ENCODE measurements at regions not wholly inside any gene's neighbourhood (a gene's known extent, or its start where the extent isn't known, plus 50 kb on each side); places are given as distances from the start of the nearest gene placed in this dataset.
"Not testable (repeated sequence)": the region's sequence is repeated elsewhere in the genome, so short reads cannot be mapped to it uniquely, and the experiment has no call there.

- DNase-seq = no peak
These were observed 127.3 kb upstream of the TACR1 start for GRCh38 chr2:75326645-75327044.

- DNase-seq = no peak
These were observed 126.3 kb upstream of the TACR1 start for GRCh38 chr2:75325594-75325993.

DNA sequence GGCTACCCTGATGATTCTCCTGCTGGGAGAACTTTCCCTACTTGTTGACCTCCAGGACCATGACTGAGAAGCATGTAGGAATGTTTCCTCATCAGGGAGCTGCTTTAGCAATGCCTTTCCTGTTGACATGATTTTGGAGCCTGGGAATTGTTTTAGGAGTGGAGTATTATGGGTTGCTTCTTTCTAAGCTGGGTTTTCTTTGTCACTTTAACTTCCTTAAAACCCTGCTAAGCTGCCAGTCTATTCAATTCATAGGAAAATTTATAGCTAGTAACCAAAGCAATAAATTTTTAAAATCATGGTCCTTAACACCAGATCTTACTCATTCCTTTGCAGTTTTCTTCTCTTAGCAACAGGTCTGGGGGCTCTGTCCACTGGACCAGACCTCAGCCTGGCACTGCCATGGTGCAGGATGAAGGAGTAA is 125.6 kb upstream of the TACR1 start:
- no peak for DNase-seq

GRCh38 chr2:75324141-75324540 is 124.8 kb upstream of the TACR1 start:
- DNase-seq = no peak

DNA sequence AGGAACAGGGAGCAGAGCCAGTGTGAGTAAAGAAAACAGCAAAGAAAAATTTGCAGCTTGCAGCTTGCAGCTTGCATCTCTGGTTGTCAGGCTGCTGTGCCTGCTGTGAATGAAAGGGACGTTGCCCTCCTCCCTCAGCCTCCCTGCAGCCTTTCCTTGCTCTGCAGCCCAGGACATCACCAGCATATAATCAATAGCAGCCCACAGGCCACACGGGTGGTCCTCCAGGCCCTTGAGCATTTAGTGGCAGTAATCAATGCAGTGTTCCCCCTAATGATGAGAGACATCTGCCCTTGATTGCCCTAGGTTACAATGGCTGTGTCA is 122.2 kb upstream of the TACR1 start:
- no peak for DNase-seq

GRCh38 chr2:75320898-75321598 is 121.7 kb upstream of the TACR1 start:
- DNase-seq = no peak

DNA sequence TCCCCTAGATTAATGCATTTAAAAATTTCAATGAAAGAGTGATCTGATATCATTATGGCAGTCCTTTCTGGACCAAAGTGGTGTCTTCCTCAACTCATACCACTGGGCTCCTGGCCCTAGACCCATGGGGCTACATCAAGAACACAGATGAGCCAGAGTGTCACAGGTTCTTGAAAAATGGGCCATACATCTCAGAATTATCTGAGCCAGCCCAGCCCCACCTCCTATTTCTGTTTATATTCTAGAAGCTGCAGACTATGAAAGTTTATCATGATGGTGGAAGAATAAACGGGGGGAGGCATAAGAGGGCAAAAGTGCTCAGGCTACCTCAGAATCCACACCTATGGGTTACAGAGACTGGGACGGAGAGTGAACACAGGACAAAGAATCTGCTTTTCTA is 120.6 kb upstream of the TACR1 start:
- no peak for DNase-seq

DNA sequence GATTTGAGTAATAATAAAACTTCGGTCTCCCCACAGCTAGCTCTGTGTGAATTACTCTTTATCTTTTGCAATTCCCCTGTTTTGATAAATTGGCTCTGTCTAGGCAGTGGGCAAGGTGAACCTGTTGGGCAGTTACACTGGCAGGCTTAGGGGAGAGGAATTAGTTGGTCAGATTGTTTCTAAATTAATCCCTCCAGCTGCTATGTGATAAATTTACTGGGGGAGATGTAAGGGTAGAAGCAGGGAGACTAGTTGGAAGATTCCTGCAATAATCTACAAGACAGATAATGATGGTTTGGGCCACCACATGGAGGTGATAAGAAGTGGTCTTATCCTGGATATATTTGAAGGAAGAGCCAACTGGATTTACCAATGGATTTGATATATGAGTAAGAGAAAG is 118.5 kb upstream of the TACR1 start:
- DNase-seq = no peak

GRCh38 chr2:75317316-75317715 is 118.0 kb upstream of the TACR1 start:
- DNase-seq = no peak

DNA sequence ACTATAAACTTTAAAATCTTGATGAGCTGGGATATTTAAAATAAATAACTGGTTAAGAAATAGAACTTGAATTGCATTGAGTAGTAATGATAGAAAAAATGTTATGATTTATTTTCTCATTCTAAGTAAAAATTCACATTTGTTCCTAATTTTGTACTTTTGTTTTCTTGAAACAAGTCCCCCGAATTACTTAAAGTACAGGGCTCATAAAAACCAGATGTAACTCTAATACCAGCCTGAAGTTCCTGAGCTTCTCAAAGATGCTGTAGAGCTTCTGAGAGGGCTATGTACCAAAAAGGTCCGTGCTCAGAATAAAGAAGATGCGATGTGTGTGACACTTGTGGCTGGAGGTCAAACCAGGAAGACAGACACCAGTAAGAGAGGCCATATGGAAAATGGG is 116.1 kb upstream of the TACR1 start:
- no peak for DNase-seq

GRCh38 chr2:75311993-75312392 is 112.7 kb upstream of the TACR1 start:
- DNase-seq = no peak

DNA sequence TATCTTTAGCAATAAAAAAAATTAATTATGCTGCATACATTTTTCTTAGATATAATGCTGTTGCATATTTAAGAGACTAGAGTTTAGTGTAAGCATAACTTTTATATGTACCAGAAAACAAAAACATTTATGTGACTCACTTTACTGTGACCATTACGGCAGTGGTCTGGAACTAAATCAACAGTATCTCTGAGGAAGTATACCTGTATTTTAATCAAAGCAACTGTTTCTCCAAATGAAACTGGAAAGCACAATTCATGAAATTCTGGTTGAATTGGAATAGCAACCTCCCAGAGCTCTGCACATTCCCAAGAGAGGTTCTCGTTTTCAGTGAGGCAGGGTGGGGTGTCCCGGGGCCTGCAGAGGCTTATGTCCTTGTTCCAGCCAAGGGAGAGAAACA is 112.2 kb upstream of the TACR1 start:
- no peak for DNase-seq

GRCh38 chr2:75310876-75311275 is 111.6 kb upstream of the TACR1 start:
- no peak for DNase-seq

GRCh38 chr2:75309596-75310463 is 110.5 kb upstream of the TACR1 start:
- DNase-seq = no peak

- DNase-seq = no peak
These were observed 103.9 kb upstream of the TACR1 start for GRCh38 chr2:75303227-75303626.

- DNase-seq = no peak
These were observed 95.0 kb upstream of the TACR1 start for GRCh38 chr2:75294362-75294761.

DNA sequence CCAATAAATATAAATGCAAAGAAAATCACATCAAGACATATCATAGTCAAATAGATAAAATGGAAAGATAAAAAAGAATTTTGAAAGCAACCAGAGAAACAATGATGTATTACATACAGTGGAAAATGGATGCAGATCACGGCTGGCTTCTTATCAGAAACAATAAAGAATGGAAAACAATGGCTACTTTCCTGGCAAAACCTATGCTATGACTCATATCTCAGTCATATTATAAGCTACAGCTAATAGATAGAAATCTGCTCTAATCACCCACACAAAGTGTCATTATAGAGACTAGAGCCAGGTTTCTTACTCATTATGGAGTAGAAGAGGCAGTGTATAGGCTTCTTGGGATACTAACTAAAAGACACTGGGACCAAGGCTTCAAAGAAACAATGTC is 93.5 kb upstream of the TACR1 start:
- DNase-seq = no peak

DNA sequence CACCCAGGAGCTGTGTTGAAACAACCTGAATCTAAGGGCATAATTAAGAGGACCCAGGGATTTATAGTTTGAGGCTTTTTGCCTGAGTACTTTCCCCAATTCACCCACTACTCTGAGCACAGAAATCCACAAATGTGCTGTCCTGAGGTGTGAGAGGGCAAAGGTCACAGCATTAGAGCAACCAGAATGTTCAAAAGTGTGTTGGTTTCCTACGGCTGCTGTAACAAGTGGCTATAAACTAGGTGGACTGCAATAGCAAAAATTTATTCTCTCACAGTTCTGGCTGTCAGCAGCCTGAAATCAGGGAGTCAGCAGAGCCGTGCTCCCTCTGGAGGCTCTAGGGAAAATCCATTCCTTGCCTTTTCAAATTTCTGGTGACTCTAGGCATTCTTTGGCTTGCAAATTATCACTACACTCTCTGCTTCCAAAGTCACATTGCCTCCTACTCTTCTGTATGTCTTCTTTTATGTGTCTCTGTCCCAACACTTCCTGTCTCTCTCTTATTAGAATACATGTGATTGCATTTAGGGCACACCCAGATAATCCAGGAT is 91.4 kb upstream of the TACR1 start:
- no peak for DNase-seq

DNA sequence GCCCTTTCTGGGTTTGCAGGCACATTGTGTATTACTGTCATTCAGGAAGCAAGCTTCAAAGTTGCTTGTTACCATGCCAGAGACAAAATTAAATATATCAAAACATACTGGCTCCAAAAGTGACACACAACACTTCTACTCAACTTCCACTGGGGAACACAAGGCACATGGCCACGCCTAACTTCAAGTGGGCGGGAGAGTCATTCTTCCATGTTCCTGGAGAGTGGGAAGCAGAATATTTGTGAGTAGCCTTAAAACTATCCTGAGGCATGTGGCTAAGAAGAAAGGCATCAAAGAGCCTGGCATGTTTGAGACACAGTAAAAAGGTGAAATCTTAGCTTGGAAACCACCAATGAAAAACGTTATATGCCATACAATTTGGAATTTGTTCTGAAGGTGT is 90.5 kb upstream of the TACR1 start:
- no peak for DNase-seq

DNA sequence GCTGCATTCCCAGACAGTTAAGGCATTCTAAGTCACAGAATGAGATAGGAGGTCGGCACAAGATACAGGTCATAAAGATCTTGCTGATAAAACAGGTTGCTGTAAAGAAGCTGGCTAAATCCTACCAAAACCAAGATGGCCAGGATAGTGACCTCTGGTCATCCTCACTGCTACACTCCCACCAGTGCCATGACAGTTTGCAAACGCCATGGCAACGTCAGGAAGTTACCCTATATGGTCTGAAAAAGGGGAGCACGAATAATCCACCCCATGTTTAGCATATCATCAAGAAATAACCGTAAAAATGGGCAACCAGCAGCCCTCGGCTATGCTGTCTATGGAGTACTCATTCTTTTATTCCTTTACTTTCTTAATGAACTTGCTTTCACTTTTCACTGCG is 89.9 kb upstream of the TACR1 start:
- DNase-seq = not testable (repeated sequence)

GRCh38 chr2:75288760-75289159 is 89.4 kb upstream of the TACR1 start:
- no peak for DNase-seq

DNA sequence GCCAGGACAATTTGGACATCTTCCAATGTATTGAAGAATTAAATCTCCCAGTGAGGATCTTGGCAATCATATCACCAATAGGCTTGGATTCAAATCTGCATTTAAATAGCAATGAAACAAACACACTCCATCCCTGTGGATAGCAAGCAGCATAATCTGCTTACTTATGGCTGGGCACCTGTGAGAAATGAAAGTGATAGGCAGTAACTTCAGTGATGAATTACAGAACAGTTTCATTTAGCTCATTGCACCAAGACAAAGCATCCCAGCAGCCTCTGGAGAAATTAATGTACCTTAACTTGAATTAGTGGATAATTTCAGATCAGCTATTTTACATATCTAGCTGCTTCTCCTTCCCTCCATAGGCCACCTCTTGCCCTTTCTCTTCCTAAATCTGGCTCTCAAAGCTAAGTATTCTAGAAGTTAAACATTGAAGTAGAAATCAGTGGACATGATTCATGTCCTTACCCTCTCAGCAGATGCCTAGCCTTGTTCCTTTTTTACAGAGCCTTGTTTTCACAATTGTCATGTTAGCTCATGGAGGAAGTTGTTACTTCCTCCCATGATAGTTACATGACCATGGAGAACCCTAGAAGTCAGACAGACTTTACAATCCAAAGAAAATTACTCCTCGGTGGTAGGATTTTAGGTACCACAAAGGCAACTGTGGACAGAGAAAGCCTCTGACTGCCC is 88.5 kb upstream of the TACR1 start:
- no peak for DNase-seq
